Gastroesophageal sphincter (tissue), 3 donors: ENCODE measurements at regions not wholly inside any gene's neighbourhood (a gene's known extent, or its start where the extent isn't known, plus 50 kb on each side); places are given as distances from the start of the nearest gene placed in this dataset.

Experiments
- EP300 ChIP-seq: sonication (generic); formaldehyde crosslinking; IDR thresholded peaks from one replicate; pipeline ENCODE4 v1.6.1; 2017; ENCODE audit warnings: antibody characterized with exemption, mild to moderate bottlenecking
- POLR2A ChIP-seq, 2 donors: fragments of 450-650 bp; IDR thresholded peaks; one replicate each; pipeline ENCODE4 v1.6.1; 2017; ENCODE audit warnings: antibody characterized with exemption in 2 of 2, mild to moderate bottlenecking in 2 of 2, moderate library complexity in 1 of 2
- POLR2AphosphoS5 ChIP-seq: sonication (generic); formaldehyde crosslinking; IDR thresholded peaks from one replicate; pipeline ENCODE4 v1.6.1; 2017; ENCODE audit warnings: antibody characterized with exemption
- TF ChIP-seq, protein P1 (sequence below), 4 experiments: fragments of 200-600 bp in 2 of 4; fragments of 450-650 bp in 2 of 4; sonication (generic) in 1 of 4; IDR thresholded peaks; one replicate each; pipeline ENCODE4 v1.5.1; 2017 to 2019; ENCODE audit warnings: antibody characterized with exemption in 4 of 4, mild to moderate bottlenecking in 2 of 4, moderate library complexity in 2 of 4

DNA sequence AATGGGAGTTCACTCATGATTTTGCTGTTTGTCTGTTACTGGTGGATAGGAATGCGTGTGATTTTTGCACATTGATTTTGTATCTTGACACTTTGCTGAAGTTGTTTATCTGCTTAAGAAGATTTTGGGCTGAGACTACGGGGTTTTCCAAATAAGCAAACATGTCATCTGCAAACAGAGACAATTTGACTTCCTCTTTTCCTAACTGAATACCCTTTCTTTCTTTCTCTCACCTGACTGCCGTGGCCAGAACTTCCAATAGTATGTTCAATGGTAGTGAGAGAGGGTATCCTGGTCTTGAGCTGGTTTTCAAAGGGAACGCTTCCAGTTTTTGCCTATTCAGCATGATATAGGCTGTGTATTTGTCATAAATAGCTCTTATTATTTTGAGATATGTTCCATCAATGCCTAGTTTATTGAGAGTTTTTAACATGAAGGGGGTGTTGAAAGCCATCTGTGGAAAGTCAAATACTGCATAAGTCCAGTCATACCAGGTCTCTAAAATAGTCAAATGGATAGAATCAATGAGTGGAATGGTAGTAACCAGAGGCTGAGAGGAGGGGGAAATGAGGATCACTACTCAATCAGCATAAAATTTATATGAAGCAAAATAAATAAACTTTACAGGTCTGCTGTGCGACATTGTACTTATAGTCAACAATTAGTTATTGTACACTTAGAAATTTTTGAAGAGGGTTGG, 610.4 kb upstream of the ADGRB3 start:
- TF ChIP-seq, protein P1, sequence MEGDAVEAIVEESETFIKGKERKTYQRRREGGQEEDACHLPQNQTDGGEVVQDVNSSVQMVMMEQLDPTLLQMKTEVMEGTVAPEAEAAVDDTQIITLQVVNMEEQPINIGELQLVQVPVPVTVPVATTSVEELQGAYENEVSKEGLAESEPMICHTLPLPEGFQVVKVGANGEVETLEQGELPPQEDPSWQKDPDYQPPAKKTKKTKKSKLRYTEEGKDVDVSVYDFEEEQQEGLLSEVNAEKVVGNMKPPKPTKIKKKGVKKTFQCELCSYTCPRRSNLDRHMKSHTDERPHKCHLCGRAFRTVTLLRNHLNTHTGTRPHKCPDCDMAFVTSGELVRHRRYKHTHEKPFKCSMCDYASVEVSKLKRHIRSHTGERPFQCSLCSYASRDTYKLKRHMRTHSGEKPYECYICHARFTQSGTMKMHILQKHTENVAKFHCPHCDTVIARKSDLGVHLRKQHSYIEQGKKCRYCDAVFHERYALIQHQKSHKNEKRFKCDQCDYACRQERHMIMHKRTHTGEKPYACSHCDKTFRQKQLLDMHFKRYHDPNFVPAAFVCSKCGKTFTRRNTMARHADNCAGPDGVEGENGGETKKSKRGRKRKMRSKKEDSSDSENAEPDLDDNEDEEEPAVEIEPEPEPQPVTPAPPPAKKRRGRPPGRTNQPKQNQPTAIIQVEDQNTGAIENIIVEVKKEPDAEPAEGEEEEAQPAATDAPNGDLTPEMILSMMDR (IDR thresholded peaks at IDR 0.05) = no peak
- no peak for TF ChIP-seq POLR2A (IDR thresholded peaks at IDR 0.05)
- TF ChIP-seq EP300 = no peak
- TF ChIP-seq POLR2AphosphoS5 = no peak
